Activated naive CD4-positive, alpha-beta T cell treated with anti-CD3 and anti-CD28 coated beads for 36 hours (primary cell): ENCODE measurements at regions not wholly inside any gene's neighbourhood (a gene's known extent, or its start where the extent isn't known, plus 50 kb on each side); places are given as distances from the start of the nearest gene placed in this dataset.
A peak's percentile ranks its signal among the peaks of the same experiment; 100 is the strongest.
"Not testable (repeated sequence)": the region's sequence is repeated elsewhere in the genome, so short reads cannot be mapped to it uniquely, and the experiment has no call there.

Source experiments
- CTCF ChIA-PET: fragments of 350-600 bp; sonication (Branson Sonifier 250); formaldehyde crosslinking; loops from one replicate; lab custom pipeline; 2021; ENCODE audit warnings: antibody characterized with exemption; lab: Charles Lee
- DNase-seq: peaks from one replicate; pipeline ENCODE4 v3.0.0-alpha.2; 2020
- H3K27ac Mint-ChIP-seq: one replicate; pipeline ENCODE4 v1.8.0; 2021; ENCODE audit warnings: mild to moderate bottlenecking, mixed read lengths
- H3K27me3 Mint-ChIP-seq: one replicate; pipeline ENCODE4 v1.8.0; 2021; ENCODE audit warnings: low read depth, mixed read lengths
- H3K36me3 Mint-ChIP-seq: one replicate; pipeline ENCODE4 v1.8.0; 2021; ENCODE audit warnings: low read depth, mixed read lengths
- H3K4me1 Mint-ChIP-seq: one replicate; pipeline ENCODE4 v1.8.0; 2021; ENCODE audit warnings: low read depth, mixed read lengths
- H3K4me3 Mint-ChIP-seq: one replicate; pipeline ENCODE4 v1.8.0; 2021; ENCODE audit warnings: mild to moderate bottlenecking, moderate library complexity, mixed read lengths
- H3K9me3 Mint-ChIP-seq: one replicate; pipeline ENCODE4 v1.8.0; 2021; ENCODE audit warnings: mixed read lengths
- intact Hi-C: fragments of 100-400 bp; cut with micrococcal nuclease; formaldehyde crosslinking; loops from one replicate; pipeline ENCODE4 v1.15.1; 2023

DNA sequence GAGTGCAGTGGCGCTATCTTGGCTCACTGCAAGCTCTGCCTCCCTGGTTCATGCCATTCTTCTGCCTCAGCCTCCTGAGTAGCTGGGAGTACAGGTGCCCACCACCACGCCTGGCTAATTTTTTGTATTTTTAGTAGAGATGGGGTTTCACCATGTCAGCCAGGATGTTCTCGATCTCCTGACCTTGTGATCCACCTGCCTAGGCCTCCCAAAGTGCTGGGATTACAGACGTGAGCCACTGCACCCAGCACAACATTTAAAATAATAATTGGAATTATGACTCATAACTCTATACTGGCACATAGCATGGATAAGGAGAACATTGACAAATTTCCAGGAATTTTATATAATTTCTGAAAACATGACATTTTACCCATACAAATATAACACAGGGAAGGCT, 54.2 kb downstream of the DBET start:
- intact Hi-C loops, H3K27ac Mint-ChIP-seq, H3K9me3 Mint-ChIP-seq: not testable (repeated sequence)

DNA sequence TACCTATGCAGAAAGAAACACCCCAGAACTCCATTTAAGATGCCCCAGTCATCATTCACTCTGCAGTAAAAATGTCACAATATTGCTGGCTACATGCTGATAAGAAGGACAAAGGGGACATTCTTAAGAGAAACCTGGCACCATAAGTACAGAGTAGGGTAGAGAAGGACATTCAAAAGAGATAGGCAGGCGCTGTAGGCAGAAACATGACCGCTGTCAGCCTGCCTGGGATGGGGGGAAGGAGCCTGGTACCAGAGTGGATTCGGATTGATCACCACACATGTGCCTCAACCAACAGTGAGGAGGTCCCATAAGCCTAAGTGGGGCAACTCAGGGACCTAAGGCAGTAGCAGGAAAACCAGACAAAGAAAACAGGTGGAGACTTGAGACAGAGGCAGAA, 54.1 kb upstream of the DUX4 start:
- intact Hi-C loops, H3K27me3 Mint-ChIP-seq, H3K4me1 Mint-ChIP-seq, DNase-seq, H3K4me3 Mint-ChIP-seq, H3K9me3 Mint-ChIP-seq, H3K36me3 Mint-ChIP-seq, H3K27ac Mint-ChIP-seq: not testable (repeated sequence)
- CTCF ChIA-PET: interaction anchor here (1.2 kb wide), 1 partner anchor 11 kb away, joined by 3 read pairs; no protein-coding TSS in a partner anchor

More for the DNA sequence above, 54.2 kb downstream of the DBET start:
- H3K36me3 Mint-ChIP-seq, CTCF ChIA-PET, H3K4me1 Mint-ChIP-seq, H3K27me3 Mint-ChIP-seq, DNase-seq, H3K4me3 Mint-ChIP-seq: not testable (repeated sequence)

GRCh38 chr4:190120111-190120514, 53.5 kb upstream of the DUX4 start:
- H3K27ac Mint-ChIP-seq, H3K36me3 Mint-ChIP-seq, H3K4me1 Mint-ChIP-seq, H3K9me3 Mint-ChIP-seq, H3K4me3 Mint-ChIP-seq, intact Hi-C loops, H3K27me3 Mint-ChIP-seq: not testable (repeated sequence)
- peak; percentile 48 for DNase-seq
- CTCF ChIA-PET: interaction anchor here (1.2 kb wide), 1 partner anchor 12 kb away, joined by 3 read pairs; no protein-coding TSS in a partner anchor

DNA sequence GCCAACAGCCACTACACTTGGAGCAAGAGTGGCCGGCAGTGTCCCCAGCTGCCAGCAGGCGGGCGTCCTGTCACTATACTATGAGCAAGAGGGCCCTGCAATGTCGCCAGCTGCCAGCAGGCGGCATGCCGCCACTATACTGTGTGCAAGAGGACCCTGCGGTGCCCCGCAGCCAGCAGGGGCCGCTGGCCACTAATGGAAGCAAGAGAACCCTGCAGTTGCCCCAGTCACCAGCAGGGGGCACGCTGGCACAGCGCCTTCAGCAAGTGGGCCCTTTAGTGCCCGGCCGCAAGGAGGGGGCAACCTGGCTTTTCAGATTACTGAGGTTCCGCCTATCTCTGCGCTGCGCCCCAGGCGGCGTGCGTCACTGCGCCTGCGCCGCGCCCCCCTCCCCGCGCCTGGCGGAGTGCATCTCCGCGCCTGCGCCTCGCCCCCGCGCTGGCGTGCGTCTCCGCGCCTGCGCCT, 53.0 kb upstream of the DUX4 start:
- H3K27me3 Mint-ChIP-seq, H3K36me3 Mint-ChIP-seq, H3K9me3 Mint-ChIP-seq, intact Hi-C loops, H3K27ac Mint-ChIP-seq, H3K4me3 Mint-ChIP-seq, H3K4me1 Mint-ChIP-seq: not testable (repeated sequence)
- peak; percentile 14 for DNase-seq
- CTCF ChIA-PET: interaction anchor here (0.8 to 1.2 kb wide), 2 partner anchors 12 to 13 kb away, joined by 3 read pairs; no protein-coding TSS in a partner anchor

DNA sequence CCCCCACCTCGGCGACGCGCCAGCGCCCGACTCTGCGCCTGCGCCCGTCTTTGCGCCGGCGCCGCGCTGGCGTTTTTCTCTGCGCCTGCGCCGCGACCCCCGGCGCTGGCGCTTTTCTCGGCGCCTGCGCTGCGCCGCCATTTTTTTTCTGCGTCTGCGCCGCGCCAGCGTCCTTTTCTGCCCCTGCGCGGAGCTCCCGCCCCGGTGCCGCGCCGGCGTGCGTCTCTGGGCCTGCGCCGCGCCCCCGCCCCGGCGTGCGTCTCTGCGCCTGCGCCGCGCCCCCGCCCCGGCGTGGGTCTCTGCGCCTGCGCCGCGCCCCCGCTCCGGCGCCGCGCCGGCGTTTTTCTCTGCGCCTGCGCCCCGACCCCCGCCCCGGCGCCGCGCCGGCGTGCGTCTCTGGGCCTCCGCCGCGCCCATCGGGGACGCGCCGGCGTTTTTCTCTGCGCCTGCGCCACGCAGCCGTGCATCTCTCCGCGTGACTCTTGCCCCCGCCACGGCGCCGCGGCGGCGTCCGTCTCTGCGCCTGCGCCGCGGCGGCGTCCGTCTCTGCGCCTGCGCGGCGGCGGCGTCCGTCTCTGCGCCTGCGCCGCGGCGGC, 52.4 kb upstream of the DUX4 start:
- H3K36me3 Mint-ChIP-seq, DNase-seq, H3K4me1 Mint-ChIP-seq, H3K9me3 Mint-ChIP-seq, H3K27ac Mint-ChIP-seq, H3K4me3 Mint-ChIP-seq, intact Hi-C loops, H3K27me3 Mint-ChIP-seq: not testable (repeated sequence)
- CTCF ChIA-PET: interaction anchor here (0.8 kb wide), 1 partner anchor 14 kb away, joined by 3 read pairs; no protein-coding TSS in a partner anchor

- Mint-ChIP-seq H3K27me3 (no peaks in the 10 kb centered on the region), H3K9me3 (no peaks in the 10 kb centered on the region), H3K4me3 (no peak overlapping the region), H3K36me3 (no peaks in the 10 kb centered on the region), H3K4me1 (no peaks in the 10 kb centered on the region), H3K27ac (no peak overlapping the region)
- intact Hi-C loops: no loop called here
- CTCF ChIA-PET: no interaction called here
- DNase-seq: no peak
Measured at GRCh38 chr4:190121759-190122158, 51.8 kb upstream of the DUX4 start.

GRCh38 chr4:190122161-190123142, 51.1 kb upstream of the DUX4 start:
- H3K27ac Mint-ChIP-seq: not testable (repeated sequence)
- DNase-seq: peak; percentile 6

More at GRCh38 chr4:190122161-190123142, 51.1 kb upstream of the DUX4 start:
- H3K27me3 Mint-ChIP-seq, H3K36me3 Mint-ChIP-seq, H3K4me3 Mint-ChIP-seq, intact Hi-C loops, H3K4me1 Mint-ChIP-seq, H3K9me3 Mint-ChIP-seq, CTCF ChIA-PET: not testable (repeated sequence)
